ENCODE measurements at regions not wholly inside any gene's neighbourhood (a gene's known extent, or its start where the extent isn't known, plus 50 kb on each side); places are given as distances from the start of the nearest gene placed in this dataset.
"Not testable (repeated sequence)": the region's sequence is repeated elsewhere in the genome, so short reads cannot be mapped to it uniquely, and the experiment has no call there.

DNA sequence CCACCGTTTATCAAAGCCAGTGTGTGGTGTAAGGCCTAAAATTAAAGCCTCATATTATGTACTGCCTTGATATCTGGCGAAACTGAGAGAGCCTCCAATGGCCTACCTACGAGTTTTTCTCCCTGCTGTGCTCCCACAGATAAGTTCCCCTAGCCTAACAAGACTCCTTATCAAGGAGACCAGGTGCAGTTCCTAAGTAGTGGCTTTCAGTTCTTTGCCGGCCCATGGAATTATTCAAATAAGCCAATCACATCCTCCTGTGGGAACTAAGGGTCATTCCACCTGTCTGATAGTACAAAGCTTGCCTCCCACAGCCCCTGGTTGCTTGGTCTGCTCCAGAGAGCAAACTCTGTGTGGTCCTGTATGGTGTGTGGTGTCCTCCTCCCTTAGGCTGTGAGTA is 99.8 kb upstream of the TEX13C start:
- Histone ChIP-seq H4K20me1 (ENCODE audit: insufficient read depth) (no peaks in the 10 kb centered on the region), H3K36me3 (ENCODE audit: insufficient read depth) (no peaks in the 10 kb centered on the region), H3K4me2 (no peak overlapping the region), H3K4me1 (ENCODE audit: low read depth, poor library complexity, severe bottlenecking) (no peaks in the 10 kb centered on the region), H3K4me3 (IDR thresholded peaks at IDR 0.05; ENCODE audit: insufficient read depth, low read depth, low read length) (no peak overlapping the region), H3K9ac (no peak overlapping the region), H3K27ac (no peak overlapping the region), H3K79me2 (ENCODE audit: insufficient read depth, low read depth) (no peaks in the 10 kb centered on the region), H2AFZ (ENCODE audit: low read depth) (no peak overlapping the region), H3K27me3 (ENCODE audit: insufficient read depth, low read depth) (no peaks in the 10 kb centered on the region)
- TF ChIP-seq, protein P1, sequence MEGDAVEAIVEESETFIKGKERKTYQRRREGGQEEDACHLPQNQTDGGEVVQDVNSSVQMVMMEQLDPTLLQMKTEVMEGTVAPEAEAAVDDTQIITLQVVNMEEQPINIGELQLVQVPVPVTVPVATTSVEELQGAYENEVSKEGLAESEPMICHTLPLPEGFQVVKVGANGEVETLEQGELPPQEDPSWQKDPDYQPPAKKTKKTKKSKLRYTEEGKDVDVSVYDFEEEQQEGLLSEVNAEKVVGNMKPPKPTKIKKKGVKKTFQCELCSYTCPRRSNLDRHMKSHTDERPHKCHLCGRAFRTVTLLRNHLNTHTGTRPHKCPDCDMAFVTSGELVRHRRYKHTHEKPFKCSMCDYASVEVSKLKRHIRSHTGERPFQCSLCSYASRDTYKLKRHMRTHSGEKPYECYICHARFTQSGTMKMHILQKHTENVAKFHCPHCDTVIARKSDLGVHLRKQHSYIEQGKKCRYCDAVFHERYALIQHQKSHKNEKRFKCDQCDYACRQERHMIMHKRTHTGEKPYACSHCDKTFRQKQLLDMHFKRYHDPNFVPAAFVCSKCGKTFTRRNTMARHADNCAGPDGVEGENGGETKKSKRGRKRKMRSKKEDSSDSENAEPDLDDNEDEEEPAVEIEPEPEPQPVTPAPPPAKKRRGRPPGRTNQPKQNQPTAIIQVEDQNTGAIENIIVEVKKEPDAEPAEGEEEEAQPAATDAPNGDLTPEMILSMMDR (conservative IDR thresholded peaks at IDR 0.05; ENCODE audit: low read depth, low read length): no peak

DNA sequence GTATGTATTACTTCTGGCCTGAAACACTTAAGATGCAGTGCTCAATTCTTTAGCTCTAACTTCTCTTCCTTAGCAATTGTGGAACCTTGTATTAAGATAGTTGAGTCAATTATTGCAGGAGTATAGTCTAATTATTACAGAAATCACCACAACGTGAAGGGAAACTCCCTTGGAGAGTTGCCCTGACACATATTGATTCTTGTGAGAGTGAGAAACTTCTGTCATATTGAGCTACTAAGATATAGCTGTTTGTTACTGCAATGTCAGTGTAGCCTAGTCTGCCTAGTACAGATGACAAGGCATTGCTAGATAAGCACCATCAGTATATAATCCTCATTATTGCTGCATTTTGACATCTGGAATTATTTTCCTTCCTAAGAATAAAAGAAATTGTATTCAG is 82.7 kb upstream of the TEX13C start:
- Histone ChIP-seq H3K4me3 (IDR thresholded peaks at IDR 0.05; ENCODE audit: insufficient read depth, low read depth, low read length) (no peak overlapping the region), H2AFZ (ENCODE audit: low read depth) (no peak overlapping the region), H3K79me2 (ENCODE audit: insufficient read depth, low read depth) (no peaks in the 10 kb centered on the region), H3K9ac (no peak overlapping the region), H4K20me1 (ENCODE audit: insufficient read depth) (no peaks in the 10 kb centered on the region), H3K4me2 (no peak overlapping the region), H3K4me1 (ENCODE audit: low read depth, poor library complexity, severe bottlenecking) (no peaks in the 10 kb centered on the region), H3K36me3 (ENCODE audit: insufficient read depth) (no peaks in the 10 kb centered on the region), H3K27me3 (ENCODE audit: insufficient read depth, low read depth) (no peaks in the 10 kb centered on the region), H3K27ac (no peak overlapping the region)
- TF ChIP-seq, protein P1 (conservative IDR thresholded peaks at IDR 0.05; ENCODE audit: low read depth, low read length): no peak

DNA sequence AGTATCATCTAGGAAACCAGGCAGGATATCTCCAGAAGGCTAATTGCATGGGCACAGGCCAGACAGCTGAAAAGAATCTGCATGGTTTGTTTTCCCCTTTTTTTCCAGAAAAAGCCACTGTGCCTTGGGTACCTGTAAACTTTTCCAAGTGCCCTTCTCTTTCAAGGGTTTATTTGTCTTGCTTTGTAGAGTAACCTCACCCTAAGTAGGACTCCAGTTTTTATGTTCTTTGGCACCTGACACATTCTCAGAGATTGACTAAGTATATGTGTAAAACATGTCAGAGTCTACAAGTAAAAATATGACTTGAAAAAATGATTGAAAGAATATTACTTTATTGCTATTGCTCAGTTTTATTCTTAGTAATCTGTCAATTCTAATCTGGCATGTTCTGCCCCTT is 70.7 kb upstream of the TEX13C start:
- H3K27ac ChIP-seq: no peak overlapping the region
- TF ChIP-seq, protein P1 (conservative IDR thresholded peaks at IDR 0.05; ENCODE audit: low read depth, low read length): no peak

DNA sequence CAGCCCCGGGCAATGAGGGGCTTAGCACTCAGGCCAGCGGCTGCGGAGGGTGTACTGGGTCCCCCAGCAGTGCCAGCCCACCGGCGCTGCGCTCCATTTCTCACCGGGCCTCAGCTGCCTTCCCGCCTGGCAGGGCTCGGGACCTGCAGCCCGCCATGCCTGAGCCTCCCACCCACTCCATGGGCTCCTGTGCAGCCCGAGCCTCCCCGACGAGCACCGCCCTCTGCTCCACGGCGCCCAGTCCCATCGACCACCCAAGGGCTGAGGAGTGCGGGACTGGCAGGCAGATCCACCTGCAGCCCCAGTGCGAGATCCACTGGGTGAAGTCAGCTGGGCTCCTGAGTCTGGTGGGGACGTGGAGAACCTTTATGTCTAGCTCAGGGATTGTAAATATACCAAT is 63.9 kb upstream of the TEX13C start:
- H3K4me1 ChIP-seq (ENCODE audit: low read depth, poor library complexity, severe bottlenecking); H4K20me1 ChIP-seq (ENCODE audit: insufficient read depth); H3K4me2 ChIP-seq: not testable (repeated sequence)

More for the DNA sequence above, 70.7 kb upstream of the TEX13C start:
- H3K27me3 ChIP-seq (ENCODE audit: insufficient read depth, low read depth): no peaks in the 10 kb centered on the region
- no peaks in the 10 kb centered on the region for H4K20me1 ChIP-seq (ENCODE audit: insufficient read depth)
- H2AFZ ChIP-seq (ENCODE audit: low read depth): no peak overlapping the region
- no peak overlapping the region for H3K9ac ChIP-seq
- H3K4me2 ChIP-seq: no peak overlapping the region
- H3K36me3 ChIP-seq (ENCODE audit: insufficient read depth): no peaks in the 10 kb centered on the region
- no peak overlapping the region for H3K4me3 ChIP-seq (IDR thresholded peaks at IDR 0.05; ENCODE audit: insufficient read depth, low read depth, low read length)
- H3K4me1 ChIP-seq (ENCODE audit: low read depth, poor library complexity, severe bottlenecking): no peaks in the 10 kb centered on the region
- H3K79me2 ChIP-seq (ENCODE audit: insufficient read depth, low read depth): no peaks in the 10 kb centered on the region

DNA sequence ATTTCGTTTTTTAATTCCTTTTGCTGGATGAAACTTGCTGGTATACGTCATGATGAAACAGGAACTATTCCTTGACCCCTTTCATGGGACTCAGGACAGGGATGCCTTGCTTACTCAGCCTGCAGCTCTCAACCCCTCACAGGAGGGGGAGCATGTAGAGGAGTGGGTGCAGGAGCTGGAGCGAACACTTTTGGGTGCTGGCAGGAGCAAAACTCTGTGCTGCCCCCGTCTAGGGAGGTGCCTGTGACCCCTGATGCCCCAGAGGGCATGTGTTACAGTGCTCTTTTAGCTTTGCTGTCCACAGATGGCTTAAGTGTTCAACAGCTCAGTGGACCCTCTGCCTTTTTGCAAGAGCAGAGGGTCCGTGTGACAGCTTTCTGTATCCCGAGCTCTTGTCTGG is 56.8 kb upstream of the TEX13C start:
- H3K79me2 ChIP-seq (ENCODE audit: insufficient read depth, low read depth): no peaks in the 10 kb centered on the region
- no peak overlapping the region for H3K9ac ChIP-seq
- no peaks in the 10 kb centered on the region for H3K4me1 ChIP-seq (ENCODE audit: low read depth, poor library complexity, severe bottlenecking)
- H3K4me3 ChIP-seq (IDR thresholded peaks at IDR 0.05; ENCODE audit: insufficient read depth, low read depth, low read length): no peak overlapping the region
- no peaks in the 10 kb centered on the region for H3K27me3 ChIP-seq (ENCODE audit: insufficient read depth, low read depth)
- H3K4me2 ChIP-seq: no peak overlapping the region
- H2AFZ ChIP-seq (ENCODE audit: low read depth): no peak overlapping the region
- H4K20me1 ChIP-seq (ENCODE audit: insufficient read depth): no peaks in the 10 kb centered on the region
- TF ChIP-seq, protein P1 (conservative IDR thresholded peaks at IDR 0.05; ENCODE audit: low read depth, low read length): no peak
- no peak overlapping the region for H3K27ac ChIP-seq
- H3K36me3 ChIP-seq (ENCODE audit: insufficient read depth): no peaks in the 10 kb centered on the region

More for the DNA sequence above, 63.9 kb upstream of the TEX13C start:
- not testable (repeated sequence) for H2AFZ ChIP-seq (ENCODE audit: low read depth); H3K79me2 ChIP-seq (ENCODE audit: insufficient read depth, low read depth); H3K9ac ChIP-seq; H3K27ac ChIP-seq; H3K36me3 ChIP-seq (ENCODE audit: insufficient read depth); H3K27me3 ChIP-seq (ENCODE audit: insufficient read depth, low read depth); H3K4me3 ChIP-seq (IDR thresholded peaks at IDR 0.05; ENCODE audit: insufficient read depth, low read depth, low read length)

Measured in KMS-11 (cell line).